Left kidney (tissue), 1 donor: ENCODE measurements at regions not wholly inside any gene's neighbourhood (a gene's known extent, or its start where the extent isn't known, plus 50 kb on each side); places are given as distances from the start of the nearest gene placed in this dataset.
"Not testable (repeated sequence)": the region's sequence is repeated elsewhere in the genome, so short reads cannot be mapped to it uniquely, and the experiment has no call there.

Experiments used
- DNase-seq: peaks from one replicate; pipeline ENCODE4 v3.0.0-alpha.2; 2013

DNA sequence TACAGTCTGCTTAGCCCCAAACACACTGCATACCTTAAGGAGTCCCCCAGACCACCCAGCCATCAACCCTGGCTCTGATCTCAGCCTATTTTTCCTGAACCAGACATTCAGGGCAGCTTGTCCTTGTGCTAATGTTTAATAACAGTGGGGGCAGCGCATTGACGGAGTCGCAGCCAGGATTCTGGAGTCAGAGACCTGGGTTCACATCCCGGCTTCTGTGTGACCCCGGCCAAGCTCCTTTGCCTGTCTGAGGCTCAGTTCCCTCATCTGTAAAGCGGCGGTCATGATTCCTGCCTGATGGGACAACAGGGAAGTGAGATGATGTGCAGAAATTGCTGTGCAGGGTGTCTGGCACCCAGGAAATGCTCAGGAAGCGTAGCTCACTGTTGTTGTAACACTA, 63.1 kb downstream of the MATN1 start:
- no peak for DNase-seq

DNA sequence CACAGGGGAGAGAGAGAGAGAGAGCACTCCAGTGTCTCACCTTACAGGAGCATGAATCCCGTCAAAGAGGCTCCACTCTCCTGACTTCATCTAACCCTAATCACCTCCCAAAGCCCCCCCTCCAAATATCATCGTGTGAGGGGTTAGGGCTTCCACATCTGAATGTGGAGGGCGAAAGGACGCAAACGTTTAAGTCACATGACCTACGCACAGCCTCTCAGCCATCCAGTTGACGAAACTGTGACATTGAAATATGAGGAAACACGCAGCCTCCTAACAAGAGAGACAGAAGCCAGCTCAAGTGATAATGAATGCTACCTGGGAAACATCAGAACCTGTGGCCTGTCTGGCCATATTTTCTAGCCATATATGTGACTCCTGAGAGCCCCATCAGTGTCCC, 63.7 kb downstream of the MATN1 start:
- DNase-seq: no peak

GRCh38 chr1:30658375-30658774, 65.0 kb downstream of the MATN1 start:
- DNase-seq: not testable (repeated sequence)

DNA sequence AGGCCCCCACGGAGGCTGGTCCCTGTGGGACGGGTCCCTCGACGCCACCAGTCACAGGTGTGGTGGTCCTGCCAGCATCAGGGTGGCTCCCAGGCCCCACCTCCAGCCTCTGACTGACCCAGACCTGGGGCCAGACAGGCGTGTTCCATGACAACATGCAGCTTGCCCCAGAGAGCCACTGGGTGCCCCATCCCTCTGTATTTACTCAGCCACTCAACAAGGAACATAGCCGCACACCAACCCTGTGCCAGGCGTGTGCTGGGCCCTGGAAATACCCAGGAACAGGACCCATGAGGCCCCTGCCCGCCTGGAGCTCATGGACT, 65.4 kb downstream of the MATN1 start:
- no peak for DNase-seq

GRCh38 chr1:30657131-30658013, 66.0 kb downstream of the MATN1 start:
- no peak for DNase-seq

DNA sequence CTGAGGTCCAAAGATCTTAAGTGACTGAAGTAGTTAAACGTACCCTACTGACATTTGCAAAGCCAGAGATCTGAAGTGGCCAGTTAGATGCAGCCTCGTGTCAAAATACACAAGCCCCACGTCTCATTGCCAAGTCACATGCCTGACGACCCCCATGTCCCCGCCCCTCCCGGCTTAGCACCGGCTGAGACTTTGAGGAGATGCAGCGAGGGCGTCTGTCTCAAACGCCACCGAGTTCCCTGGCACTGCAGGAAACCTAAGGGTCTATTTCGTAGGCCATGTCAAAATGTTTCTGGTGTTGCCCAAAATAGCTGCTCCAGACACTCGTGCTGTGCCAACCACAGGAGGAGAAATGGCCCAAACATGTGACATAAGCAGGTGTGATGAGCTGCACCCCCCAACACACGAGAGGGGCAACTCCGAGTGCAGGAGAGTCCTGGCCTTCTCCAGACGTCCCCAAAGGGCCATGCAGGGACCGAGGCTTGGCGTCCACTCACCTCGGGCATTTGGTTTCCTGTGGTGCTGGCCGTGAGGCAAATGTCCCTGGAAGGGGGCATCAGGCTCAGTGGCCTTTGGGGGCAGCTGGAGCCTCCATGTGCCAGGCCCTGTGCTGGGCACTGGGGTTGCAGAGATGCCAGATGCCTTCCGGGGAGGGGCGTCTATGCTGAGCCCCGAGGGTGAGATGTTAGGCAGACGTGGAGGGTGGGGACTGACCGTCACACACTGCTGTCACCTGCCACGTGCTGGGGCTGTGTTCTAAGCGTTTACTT, 67.0 kb downstream of the MATN1 start:
- no peak for DNase-seq

DNA sequence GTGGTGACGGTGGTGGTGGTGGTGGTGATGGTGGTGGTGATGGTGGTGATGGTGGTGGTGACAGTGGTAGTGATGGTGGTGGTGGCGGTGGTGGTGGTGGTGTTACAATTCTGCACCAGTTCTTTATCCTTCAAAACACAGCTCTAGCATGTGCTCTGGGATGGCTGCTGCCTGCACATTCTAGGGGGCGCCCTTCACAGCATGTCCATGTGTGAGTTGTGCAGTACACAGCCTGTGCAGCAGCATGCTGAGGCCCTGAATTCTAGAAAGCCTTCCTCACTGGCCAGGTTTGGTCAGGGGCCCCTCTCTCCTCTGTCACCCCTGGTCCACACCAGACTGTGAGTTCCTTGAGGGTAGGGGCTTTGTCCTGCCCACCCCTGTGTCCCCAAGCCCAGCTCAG, 67.7 kb downstream of the MATN1 start:
- no peak for DNase-seq

DNA sequence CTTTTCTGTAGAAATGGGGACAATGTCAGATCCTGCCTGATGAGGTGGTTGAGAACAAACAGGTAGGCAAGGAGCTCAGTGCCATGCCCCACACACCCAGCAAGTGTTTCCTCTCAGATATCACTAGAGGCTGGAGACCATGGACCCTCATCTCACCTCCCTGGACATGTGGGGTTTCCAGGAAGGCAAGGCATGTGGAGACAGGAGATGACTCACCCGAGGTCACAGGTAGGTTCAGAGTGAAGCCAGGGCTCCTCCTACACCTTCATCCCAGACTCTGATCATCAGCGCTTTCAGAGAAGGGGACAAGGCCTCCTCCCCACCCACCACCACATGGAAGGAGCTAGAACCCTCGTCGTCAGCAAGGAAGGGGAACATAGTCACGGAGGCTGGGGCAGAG, 69.2 kb downstream of the MATN1 start:
- no peak for DNase-seq

GRCh38 chr1:30652152-30652841, 71.1 kb downstream of the MATN1 start:
- no peak for DNase-seq

DNA sequence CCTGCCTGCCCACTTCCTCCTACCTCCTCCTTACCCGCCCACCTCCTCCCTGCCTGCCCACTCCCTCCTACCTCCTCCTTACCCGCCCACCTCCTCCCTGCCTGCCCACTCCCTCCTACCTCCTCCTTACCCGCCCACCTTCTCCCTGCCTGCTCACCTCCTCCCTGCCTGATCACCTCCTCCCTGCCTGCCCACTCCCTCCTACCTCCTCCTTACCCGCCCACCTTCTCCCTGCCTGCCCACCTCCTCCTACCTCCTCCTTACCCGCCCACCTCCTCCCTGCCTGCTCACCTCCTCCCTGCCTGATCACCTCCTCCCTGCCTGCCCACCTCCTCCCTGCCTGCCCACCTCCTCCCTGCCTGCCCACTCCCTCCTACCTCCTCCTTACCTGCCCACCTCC, 72.0 kb downstream of the MATN1 start:
- DNase-seq: not testable (repeated sequence)

GRCh38 chr1:30650968-30651320, 72.4 kb downstream of the MATN1 start:
- DNase-seq: no peak

DNA sequence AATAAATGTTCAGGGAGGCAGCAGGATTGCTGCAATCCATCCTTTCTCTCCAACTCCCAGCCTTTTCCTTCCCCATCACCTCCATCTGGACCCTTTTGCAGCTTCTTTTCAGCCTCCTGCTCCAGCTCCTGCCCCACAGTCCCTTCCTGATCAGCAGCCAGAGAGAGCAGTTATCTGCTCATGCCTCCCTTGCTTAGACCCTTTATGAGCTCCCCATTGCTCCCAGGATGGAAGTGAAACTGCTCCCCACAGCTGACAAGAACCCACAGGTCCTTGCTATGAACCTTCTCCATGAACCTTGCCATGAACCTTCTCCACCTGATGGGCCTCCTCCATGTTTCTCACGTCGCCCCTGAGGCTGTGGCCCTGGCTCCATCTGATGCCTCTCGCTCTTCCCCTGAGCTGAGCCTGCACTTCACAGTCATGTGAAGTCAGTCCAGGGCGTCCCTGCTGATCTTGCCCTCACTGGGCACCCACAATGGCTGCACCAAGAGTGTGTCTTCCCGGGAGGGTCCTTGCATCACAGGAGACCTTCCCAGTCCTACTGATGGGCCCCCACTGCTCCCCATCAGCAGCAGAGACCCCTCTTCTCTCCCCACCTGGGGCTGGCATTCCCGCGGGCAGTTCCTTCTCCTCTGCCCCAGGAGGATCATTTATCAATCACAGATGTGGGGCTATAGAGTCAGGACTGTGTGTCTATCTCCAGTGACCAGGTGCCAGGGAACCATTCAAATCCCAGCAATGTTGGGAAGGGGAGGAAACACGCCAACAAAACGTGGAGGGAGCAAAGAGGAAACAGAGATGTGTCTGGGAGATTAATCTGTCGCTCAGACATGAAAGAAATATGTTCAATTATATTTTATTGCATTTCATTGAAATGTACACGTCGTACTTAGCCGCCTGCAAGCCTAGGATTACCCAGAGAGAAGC, 73.1 kb downstream of the MATN1 start:
- no peak for DNase-seq

DNA sequence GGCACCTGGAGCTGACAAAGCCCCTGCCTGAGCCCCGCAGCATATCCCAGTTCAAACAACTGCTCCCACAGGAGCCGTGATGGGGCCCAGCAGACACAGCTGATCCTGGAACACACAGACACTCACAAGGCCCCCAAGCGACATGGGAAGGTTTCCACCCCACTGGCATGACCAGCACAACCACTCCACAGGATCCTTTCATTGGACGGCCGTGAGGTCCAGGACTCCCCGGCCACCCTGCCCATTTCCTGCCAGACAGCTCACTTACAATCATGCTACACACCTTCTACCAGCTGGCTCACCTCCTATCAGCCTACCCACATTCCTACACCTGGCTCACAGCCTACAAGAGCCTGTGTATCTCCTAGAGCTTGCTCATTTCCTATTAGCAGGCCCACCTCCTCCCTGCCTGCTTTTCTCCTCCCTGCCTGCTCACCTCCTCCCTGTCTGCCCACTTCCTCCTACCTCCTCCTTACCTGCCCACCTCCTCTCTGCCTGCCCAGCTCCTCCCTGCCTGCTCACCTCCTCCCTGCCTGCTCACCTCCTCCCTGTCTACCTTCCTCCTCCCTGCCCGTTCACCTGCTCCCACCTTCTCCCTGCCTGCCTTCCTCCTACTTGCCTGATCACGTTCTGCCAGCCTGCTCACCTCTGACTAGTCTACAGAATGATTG, 73.9 kb downstream of the MATN1 start:
- no peak for DNase-seq

- no peak for DNase-seq
Measured at GRCh38 chr1:30648408-30649000, 74.9 kb downstream of the MATN1 start.

GRCh38 chr1:30645807-30646206, 77.6 kb downstream of the MATN1 start:
- no peak for DNase-seq

GRCh38 chr1:30642391-30643120, 80.8 kb downstream of the MATN1 start:
- DNase-seq: no peak

- no peak for DNase-seq
Measured at GRCh38 chr1:30641572-30642353, 81.6 kb downstream of the MATN1 start.

DNA sequence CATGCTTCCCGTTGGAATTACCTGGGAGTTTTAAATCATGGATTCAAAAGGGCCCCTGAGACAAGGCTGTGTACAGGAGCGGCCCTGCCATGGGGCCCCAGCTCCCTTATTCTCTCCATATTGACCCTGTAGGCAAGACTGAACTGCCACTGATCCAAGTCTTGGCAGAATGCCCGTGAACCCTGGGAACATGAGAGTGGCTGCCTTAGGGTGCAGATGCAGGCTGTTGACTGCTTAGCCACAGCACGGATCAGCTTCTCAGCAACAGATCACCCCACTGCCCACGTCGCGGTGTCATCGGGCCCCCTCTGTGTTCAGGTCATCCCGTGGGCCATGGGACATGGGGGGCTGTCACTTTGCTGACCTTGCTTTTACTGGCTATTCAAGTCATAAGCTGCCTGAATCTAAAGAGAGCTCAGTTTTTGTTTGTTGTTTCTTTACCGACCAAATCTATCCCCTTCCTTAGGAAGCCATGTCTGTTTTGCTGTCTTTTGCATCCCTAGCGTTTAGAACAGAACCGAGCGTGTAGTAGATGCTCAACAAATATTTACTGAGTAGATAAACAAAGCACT, 83.4 kb downstream of the MATN1 start:
- no peak for DNase-seq

DNA sequence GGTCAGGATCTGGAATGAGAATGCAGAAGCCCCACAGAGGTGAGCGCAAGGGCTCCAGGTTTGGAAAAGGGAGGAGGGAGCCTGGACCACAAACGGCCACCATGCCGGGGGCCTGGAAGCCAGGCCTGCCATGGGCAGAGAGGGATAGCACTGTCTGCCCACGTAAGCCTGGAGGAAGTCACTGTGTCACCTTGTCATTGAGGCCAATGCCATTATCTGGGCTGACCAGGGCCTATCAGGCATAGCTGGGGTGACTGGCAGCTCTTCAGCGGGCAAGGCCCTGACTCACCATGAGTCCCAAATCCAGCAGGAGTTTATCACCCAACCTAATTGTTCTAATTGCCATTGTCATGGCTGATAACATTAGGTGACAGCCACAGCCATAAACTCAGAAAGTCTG, 84.6 kb downstream of the MATN1 start:
- DNase-seq: no peak
